ENCODE measurements at regions not wholly inside any gene's neighbourhood (a gene's known extent, or its start where the extent isn't known, plus 50 kb on each side); places are given as distances from the start of the nearest gene placed in this dataset.

DNA sequence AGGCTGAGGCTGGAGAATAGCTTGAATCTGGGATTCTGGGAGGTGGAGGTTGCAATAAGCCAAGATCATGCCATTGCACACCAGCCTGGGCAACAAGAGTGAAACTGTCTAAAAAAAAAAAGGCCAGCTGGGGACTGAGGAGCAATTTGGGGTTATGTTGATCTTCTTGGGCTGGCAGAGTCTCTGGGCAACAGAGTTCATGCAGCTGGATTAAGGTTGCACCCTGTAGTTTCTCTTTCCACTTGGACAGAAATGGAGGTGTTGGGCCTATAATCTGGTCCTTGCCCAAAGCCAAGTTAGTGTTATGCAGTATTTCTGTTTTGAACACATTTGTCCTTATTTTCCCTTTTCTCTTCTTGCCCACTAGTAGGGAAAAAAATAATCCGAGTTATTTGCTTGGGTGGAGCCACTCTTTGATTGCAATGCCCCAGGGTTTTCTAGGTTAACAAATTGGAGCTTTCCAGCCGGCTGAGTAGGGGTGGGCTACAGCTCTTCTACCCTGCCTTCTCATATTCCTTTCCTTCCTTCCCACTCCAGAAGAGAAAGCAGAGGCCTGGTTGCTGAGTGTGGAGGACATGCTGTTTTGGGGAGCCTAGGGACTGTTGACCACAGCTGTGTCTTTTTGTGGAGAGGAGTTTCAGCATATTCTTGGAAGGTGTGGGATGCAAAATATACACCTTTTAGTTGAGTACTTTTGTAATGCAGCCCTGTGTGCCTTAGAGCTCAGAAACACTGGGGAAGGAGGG lies 213.9 kb downstream of the SOX4 start:
- TF ChIP-seq, protein P1, sequence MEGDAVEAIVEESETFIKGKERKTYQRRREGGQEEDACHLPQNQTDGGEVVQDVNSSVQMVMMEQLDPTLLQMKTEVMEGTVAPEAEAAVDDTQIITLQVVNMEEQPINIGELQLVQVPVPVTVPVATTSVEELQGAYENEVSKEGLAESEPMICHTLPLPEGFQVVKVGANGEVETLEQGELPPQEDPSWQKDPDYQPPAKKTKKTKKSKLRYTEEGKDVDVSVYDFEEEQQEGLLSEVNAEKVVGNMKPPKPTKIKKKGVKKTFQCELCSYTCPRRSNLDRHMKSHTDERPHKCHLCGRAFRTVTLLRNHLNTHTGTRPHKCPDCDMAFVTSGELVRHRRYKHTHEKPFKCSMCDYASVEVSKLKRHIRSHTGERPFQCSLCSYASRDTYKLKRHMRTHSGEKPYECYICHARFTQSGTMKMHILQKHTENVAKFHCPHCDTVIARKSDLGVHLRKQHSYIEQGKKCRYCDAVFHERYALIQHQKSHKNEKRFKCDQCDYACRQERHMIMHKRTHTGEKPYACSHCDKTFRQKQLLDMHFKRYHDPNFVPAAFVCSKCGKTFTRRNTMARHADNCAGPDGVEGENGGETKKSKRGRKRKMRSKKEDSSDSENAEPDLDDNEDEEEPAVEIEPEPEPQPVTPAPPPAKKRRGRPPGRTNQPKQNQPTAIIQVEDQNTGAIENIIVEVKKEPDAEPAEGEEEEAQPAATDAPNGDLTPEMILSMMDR (IDR thresholded peaks at IDR 0.05), result no peak
- no peak for TF ChIP-seq POLR2A (IDR thresholded peaks at IDR 0.05)

Measured in adrenal gland (tissue), 5 donors.